Mucosa of descending colon (tissue), 3 donors: ENCODE measurements at regions not wholly inside any gene's neighbourhood (a gene's known extent, or its start where the extent isn't known, plus 50 kb on each side); places are given as distances from the start of the nearest gene placed in this dataset.

ENCODE experiments used
- ATAC-seq: fragments of 200-7000 bp; cut with Tn5 transposase; one replicate; pipeline ENCODE4 v1.9.1; 2020; ENCODE audit warnings: mild to moderate bottlenecking, moderate library complexity
- DNase-seq, 3 donors: peaks; one replicate each; pipeline ENCODE4 v3.0.0-alpha.2; 2020
- H3K36me3 ChIP-seq: fragments of 200-600 bp; one replicate; pipeline ENCODE4 v1.8.0; 2021; ENCODE audit warnings: low read depth, mild to moderate bottlenecking
- H3K4me1 ChIP-seq: fragments of 200-600 bp; one replicate; pipeline ENCODE4 v1.8.0; 2021; ENCODE audit warnings: low read depth, mild to moderate bottlenecking
- H3K4me3 ChIP-seq: fragments of 200-600 bp; one replicate; pipeline ENCODE4 v1.8.0; 2021; ENCODE audit warnings: mild to moderate bottlenecking
- H3K9me3 ChIP-seq: fragments of 200-600 bp; one replicate; pipeline ENCODE4 v1.8.0; 2021; ENCODE audit warnings: mild to moderate bottlenecking
- intact Hi-C, 2 donors: fragments of 100-400 bp; cut with DNase I in 1 of 2; cut with micrococcal nuclease in 1 of 2; formaldehyde crosslinking; loops; one replicate each; pipeline versions ENCODE4 v1.11.0 to v1.11.1; 2022; cut with DNase I, micrococcal nuclease
- TF ChIP-seq, protein P1 (sequence below): fragments of 200-600 bp; IDR thresholded peaks from one replicate; pipeline ENCODE4 v1.8.0; 2022; ENCODE audit warnings: antibody characterized with exemption, mild to moderate bottlenecking
- donor health status: DM: no; HTN: no; CAD: no; lungs with moderate emphysema.
- donor health status: DM: no; HTN: no; CAD: no.
- donor health status: DM: no; HTN: yes; CAD: no.

DNA sequence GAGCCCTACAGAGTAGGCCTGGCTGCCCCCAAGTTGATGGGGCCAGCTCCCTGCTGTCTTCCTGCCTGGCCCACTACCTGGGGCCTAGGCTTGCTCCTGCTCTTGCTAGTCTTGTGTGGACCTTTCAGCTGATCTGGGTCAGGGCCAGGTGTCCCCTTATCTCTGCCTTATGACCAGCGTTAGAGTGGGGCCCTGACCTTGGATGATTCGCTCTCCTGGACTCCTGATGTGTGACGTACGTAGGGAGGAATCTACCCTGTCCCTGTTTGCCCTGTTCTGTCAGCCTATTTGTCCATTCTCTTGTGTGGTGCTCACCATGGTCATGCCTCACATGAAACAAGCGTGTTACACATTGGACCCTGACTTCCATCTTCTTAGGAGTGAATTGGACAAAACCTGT, 571.8 kb downstream of the QKI start:
- ATAC-seq: no peak
- Histone ChIP-seq H3K9me3 (no peaks in the 10 kb centered on the region), H3K36me3 (no peaks in the 10 kb centered on the region), H3K4me3 (no peak overlapping the region), H3K4me1 (no peaks in the 10 kb centered on the region)
- no peak for DNase-seq
- TF ChIP-seq, protein P1, sequence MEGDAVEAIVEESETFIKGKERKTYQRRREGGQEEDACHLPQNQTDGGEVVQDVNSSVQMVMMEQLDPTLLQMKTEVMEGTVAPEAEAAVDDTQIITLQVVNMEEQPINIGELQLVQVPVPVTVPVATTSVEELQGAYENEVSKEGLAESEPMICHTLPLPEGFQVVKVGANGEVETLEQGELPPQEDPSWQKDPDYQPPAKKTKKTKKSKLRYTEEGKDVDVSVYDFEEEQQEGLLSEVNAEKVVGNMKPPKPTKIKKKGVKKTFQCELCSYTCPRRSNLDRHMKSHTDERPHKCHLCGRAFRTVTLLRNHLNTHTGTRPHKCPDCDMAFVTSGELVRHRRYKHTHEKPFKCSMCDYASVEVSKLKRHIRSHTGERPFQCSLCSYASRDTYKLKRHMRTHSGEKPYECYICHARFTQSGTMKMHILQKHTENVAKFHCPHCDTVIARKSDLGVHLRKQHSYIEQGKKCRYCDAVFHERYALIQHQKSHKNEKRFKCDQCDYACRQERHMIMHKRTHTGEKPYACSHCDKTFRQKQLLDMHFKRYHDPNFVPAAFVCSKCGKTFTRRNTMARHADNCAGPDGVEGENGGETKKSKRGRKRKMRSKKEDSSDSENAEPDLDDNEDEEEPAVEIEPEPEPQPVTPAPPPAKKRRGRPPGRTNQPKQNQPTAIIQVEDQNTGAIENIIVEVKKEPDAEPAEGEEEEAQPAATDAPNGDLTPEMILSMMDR: no peak
- intact Hi-C loops: no loop called here

- H3K36me3 ChIP-seq: no peaks in the 10 kb centered on the region
- H3K4me1 ChIP-seq: no peaks in the 10 kb centered on the region
- TF ChIP-seq, protein P1: no peak
- H3K4me3 ChIP-seq: no peak overlapping the region
- intact Hi-C loops: no loop called here
- ATAC-seq (no peak), DNase-seq (no peak)
- peaks cover 2% of the 10 kb centered on the region for H3K9me3 ChIP-seq
Observed at GRCh38 chr6:163985710-163986109, 571.2 kb downstream of the QKI start.

DNA sequence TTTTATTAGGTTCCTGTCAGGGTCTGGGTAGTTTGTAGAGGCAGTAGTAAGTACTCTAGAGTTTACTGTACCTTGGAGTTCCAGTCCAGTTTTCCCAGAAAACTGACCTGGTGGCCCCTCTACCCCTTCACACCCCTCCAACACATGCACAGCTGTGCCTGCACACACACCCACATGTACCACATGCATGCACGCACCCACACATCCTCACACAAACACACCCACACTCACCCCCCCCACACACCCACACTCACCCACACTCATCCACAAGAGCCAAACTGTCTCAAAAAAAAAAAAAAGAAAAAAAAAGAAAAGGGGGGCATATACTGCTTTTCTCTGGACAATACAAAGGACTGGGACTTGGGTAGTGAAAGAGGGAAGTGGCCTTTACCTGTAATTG, 570.5 kb downstream of the QKI start:
- no peaks in the 10 kb centered on the region for H3K36me3 ChIP-seq
- ATAC-seq: no peak
- H3K4me3 ChIP-seq: no peak overlapping the region
- TF ChIP-seq, protein P1: no peak
- no peak for DNase-seq
- intact Hi-C loops: no loop called here
- H3K9me3 ChIP-seq: peaks cover 7% of the 10 kb centered on the region
- no peaks in the 10 kb centered on the region for H3K4me1 ChIP-seq

GRCh38 chr6:163984124-163984936, 569.8 kb downstream of the QKI start:
- intact Hi-C loops: no loop called here
- DNase-seq (no peak), ATAC-seq (no peak)
- no peaks in the 10 kb centered on the region for H3K4me1 ChIP-seq
- no peak overlapping the region for H3K4me3 ChIP-seq
- TF ChIP-seq, protein P1: no peak
- H3K36me3 ChIP-seq: no peaks in the 10 kb centered on the region
- peaks cover 9% of the 10 kb centered on the region for H3K9me3 ChIP-seq

DNA sequence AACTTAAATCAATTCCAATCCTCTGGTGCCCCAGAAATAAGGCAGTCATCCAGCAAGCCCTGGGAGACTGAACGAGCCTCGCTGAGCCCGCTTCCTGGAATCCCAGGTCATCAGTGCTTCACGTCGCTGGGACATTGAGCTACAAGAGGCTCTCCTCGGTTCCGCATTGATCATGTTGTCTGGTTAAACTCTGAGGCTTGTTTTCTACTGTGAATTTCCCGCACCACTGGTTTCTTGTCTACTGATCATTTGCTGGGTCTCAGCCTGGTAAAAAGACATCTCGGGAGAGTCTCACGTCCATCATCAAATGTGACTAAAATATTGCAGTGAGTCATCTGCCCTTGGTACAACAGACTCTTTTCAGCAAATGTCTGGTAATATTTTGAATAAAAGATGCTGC, 569.2 kb downstream of the QKI start:
- no peak for ATAC-seq
- no peak for DNase-seq

More for the DNA sequence above, 569.2 kb downstream of the QKI start:
- H3K4me3 ChIP-seq: no peak overlapping the region
- intact Hi-C loops: no loop called here
- TF ChIP-seq, protein P1: no peak
- peaks cover 9% of the 10 kb centered on the region for H3K9me3 ChIP-seq
- no peaks in the 10 kb centered on the region for H3K36me3 ChIP-seq
- no peaks in the 10 kb centered on the region for H3K4me1 ChIP-seq
